ENCODE measurements at regions not wholly inside any gene's neighbourhood (a gene's known extent, or its start where the extent isn't known, plus 50 kb on each side); places are given as distances from the start of the nearest gene placed in this dataset.

GRCh38 chr2:189265696-189266320 is 86.2 kb upstream of the COL5A2 start:
- Histone ChIP-seq H3K4me3 (ENCODE audit: insufficient read depth, low read depth, low read length, poor library complexity, severe bottlenecking) (no peak overlapping the region), H3K27ac (ENCODE audit: insufficient read depth, low read length, poor library complexity, severe bottlenecking) (no peak overlapping the region), H3K4me1 (ENCODE audit: control insufficient read depth, insufficient read depth, low read length, poor library complexity, severe bottlenecking) (no peaks in the 10 kb centered on the region), H3K27me3 (replicated peaks; ENCODE audit: control insufficient read depth, insufficient read depth, low read length, poor library complexity, severe bottlenecking) (no peaks in the 10 kb centered on the region), H3K36me3 (ENCODE audit: control insufficient read depth, insufficient read depth, low read length) (no peaks in the 10 kb centered on the region), H3K9me3 (ENCODE audit: control insufficient read depth, low read length) (no peaks in the 10 kb centered on the region)
- DNase-seq: no peak

- DNase-seq: no peak
- no peaks in the 10 kb centered on the region for H3K27me3 ChIP-seq (replicated peaks; ENCODE audit: control insufficient read depth, insufficient read depth, low read length, poor library complexity, severe bottlenecking)
- no peak overlapping the region for H3K27ac ChIP-seq (ENCODE audit: insufficient read depth, low read length, poor library complexity, severe bottlenecking)
- H3K4me1 ChIP-seq (ENCODE audit: control insufficient read depth, insufficient read depth, low read length, poor library complexity, severe bottlenecking): no peaks in the 10 kb centered on the region
- no peaks in the 10 kb centered on the region for H3K9me3 ChIP-seq (ENCODE audit: control insufficient read depth, low read length)
- no peak overlapping the region for H3K4me3 ChIP-seq (ENCODE audit: insufficient read depth, low read depth, low read length, poor library complexity, severe bottlenecking)
- H3K36me3 ChIP-seq (ENCODE audit: control insufficient read depth, insufficient read depth, low read length): no peaks in the 10 kb centered on the region
These were observed 87.9 kb upstream of the COL5A2 start for GRCh38 chr2:189267491-189267890.

- Histone ChIP-seq H3K27me3 (replicated peaks; ENCODE audit: control insufficient read depth, insufficient read depth, low read length, poor library complexity, severe bottlenecking) (no peaks in the 10 kb centered on the region), H3K36me3 (ENCODE audit: control insufficient read depth, insufficient read depth, low read length) (no peaks in the 10 kb centered on the region), H3K9me3 (ENCODE audit: control insufficient read depth, low read length) (no peaks in the 10 kb centered on the region), H3K27ac (ENCODE audit: insufficient read depth, low read length, poor library complexity, severe bottlenecking) (no peak overlapping the region), H3K4me3 (ENCODE audit: insufficient read depth, low read depth, low read length, poor library complexity, severe bottlenecking) (no peak overlapping the region), H3K4me1 (ENCODE audit: control insufficient read depth, insufficient read depth, low read length, poor library complexity, severe bottlenecking) (no peaks in the 10 kb centered on the region)
- DNase-seq: no peak
These were observed 88.5 kb upstream of the COL5A2 start for GRCh38 chr2:189267925-189268579.

- Histone ChIP-seq H3K27me3 (replicated peaks; ENCODE audit: control insufficient read depth, insufficient read depth, low read length, poor library complexity, severe bottlenecking) (no peaks in the 10 kb centered on the region), H3K27ac (ENCODE audit: insufficient read depth, low read length, poor library complexity, severe bottlenecking) (no peak overlapping the region), H3K4me3 (ENCODE audit: insufficient read depth, low read depth, low read length, poor library complexity, severe bottlenecking) (no peak overlapping the region), H3K4me1 (ENCODE audit: control insufficient read depth, insufficient read depth, low read length, poor library complexity, severe bottlenecking) (no peaks in the 10 kb centered on the region), H3K36me3 (ENCODE audit: control insufficient read depth, insufficient read depth, low read length) (no peaks in the 10 kb centered on the region), H3K9me3 (ENCODE audit: control insufficient read depth, low read length) (no peaks in the 10 kb centered on the region)
- no peak for DNase-seq
These were observed 89.2 kb upstream of the COL5A2 start for GRCh38 chr2:189268763-189269162.

GRCh38 chr2:189273734-189274133 is 94.2 kb upstream of the COL5A2 start:
- Histone ChIP-seq H3K4me1 (ENCODE audit: control insufficient read depth, insufficient read depth, low read length, poor library complexity, severe bottlenecking) (no peaks in the 10 kb centered on the region), H3K9me3 (ENCODE audit: control insufficient read depth, low read length) (no peaks in the 10 kb centered on the region), H3K27me3 (replicated peaks; ENCODE audit: control insufficient read depth, insufficient read depth, low read length, poor library complexity, severe bottlenecking) (no peaks in the 10 kb centered on the region), H3K27ac (ENCODE audit: insufficient read depth, low read length, poor library complexity, severe bottlenecking) (no peak overlapping the region), H3K36me3 (ENCODE audit: control insufficient read depth, insufficient read depth, low read length) (no peaks in the 10 kb centered on the region), H3K4me3 (ENCODE audit: insufficient read depth, low read depth, low read length, poor library complexity, severe bottlenecking) (no peak overlapping the region)
- no peak for DNase-seq

GRCh38 chr2:189274361-189274760 is 94.8 kb upstream of the COL5A2 start:
- H3K36me3 ChIP-seq (ENCODE audit: control insufficient read depth, insufficient read depth, low read length): no peaks in the 10 kb centered on the region
- no peak overlapping the region for H3K4me3 ChIP-seq (ENCODE audit: insufficient read depth, low read depth, low read length, poor library complexity, severe bottlenecking)
- DNase-seq: no peak
- no peaks in the 10 kb centered on the region for H3K9me3 ChIP-seq (ENCODE audit: control insufficient read depth, low read length)
- H3K27ac ChIP-seq (ENCODE audit: insufficient read depth, low read length, poor library complexity, severe bottlenecking): no peak overlapping the region
- no peaks in the 10 kb centered on the region for H3K27me3 ChIP-seq (replicated peaks; ENCODE audit: control insufficient read depth, insufficient read depth, low read length, poor library complexity, severe bottlenecking)
- no peaks in the 10 kb centered on the region for H3K4me1 ChIP-seq (ENCODE audit: control insufficient read depth, insufficient read depth, low read length, poor library complexity, severe bottlenecking)

GRCh38 chr2:189276277-189276676 is 96.7 kb upstream of the COL5A2 start:
- no peak for DNase-seq
- H3K4me1 ChIP-seq (ENCODE audit: control insufficient read depth, insufficient read depth, low read length, poor library complexity, severe bottlenecking): no peaks in the 10 kb centered on the region
- no peaks in the 10 kb centered on the region for H3K9me3 ChIP-seq (ENCODE audit: control insufficient read depth, low read length)
- H3K27me3 ChIP-seq (replicated peaks; ENCODE audit: control insufficient read depth, insufficient read depth, low read length, poor library complexity, severe bottlenecking): no peaks in the 10 kb centered on the region
- H3K4me3 ChIP-seq (ENCODE audit: insufficient read depth, low read depth, low read length, poor library complexity, severe bottlenecking): no peak overlapping the region
- no peak overlapping the region for H3K27ac ChIP-seq (ENCODE audit: insufficient read depth, low read length, poor library complexity, severe bottlenecking)
- no peaks in the 10 kb centered on the region for H3K36me3 ChIP-seq (ENCODE audit: control insufficient read depth, insufficient read depth, low read length)

- Histone ChIP-seq H3K9me3 (ENCODE audit: control insufficient read depth, low read length) (no peaks in the 10 kb centered on the region), H3K27me3 (replicated peaks; ENCODE audit: control insufficient read depth, insufficient read depth, low read length, poor library complexity, severe bottlenecking) (no peaks in the 10 kb centered on the region), H3K4me3 (ENCODE audit: insufficient read depth, low read depth, low read length, poor library complexity, severe bottlenecking) (no peak overlapping the region), H3K27ac (ENCODE audit: insufficient read depth, low read length, poor library complexity, severe bottlenecking) (no peak overlapping the region), H3K36me3 (ENCODE audit: control insufficient read depth, insufficient read depth, low read length) (no peaks in the 10 kb centered on the region), H3K4me1 (ENCODE audit: control insufficient read depth, insufficient read depth, low read length, poor library complexity, severe bottlenecking) (no peaks in the 10 kb centered on the region)
- no peak for DNase-seq
These were observed 101.6 kb upstream of the COL5A2 start for GRCh38 chr2:189281201-189281600.

GRCh38 chr2:189285349-189285748 is 105.8 kb upstream of the COL5A2 start:
- Histone ChIP-seq H3K4me1 (ENCODE audit: control insufficient read depth, insufficient read depth, low read length, poor library complexity, severe bottlenecking) (no peaks in the 10 kb centered on the region), H3K4me3 (ENCODE audit: insufficient read depth, low read depth, low read length, poor library complexity, severe bottlenecking) (no peak overlapping the region), H3K27ac (ENCODE audit: insufficient read depth, low read length, poor library complexity, severe bottlenecking) (no peak overlapping the region), H3K27me3 (replicated peaks; ENCODE audit: control insufficient read depth, insufficient read depth, low read length, poor library complexity, severe bottlenecking) (no peaks in the 10 kb centered on the region), H3K36me3 (ENCODE audit: control insufficient read depth, insufficient read depth, low read length) (no peaks in the 10 kb centered on the region), H3K9me3 (ENCODE audit: control insufficient read depth, low read length) (no peaks in the 10 kb centered on the region)
- no peak for DNase-seq

GRCh38 chr2:189285962-189286645 is 106.5 kb upstream of the COL5A2 start:
- Histone ChIP-seq H3K27me3 (replicated peaks; ENCODE audit: control insufficient read depth, insufficient read depth, low read length, poor library complexity, severe bottlenecking) (no peaks in the 10 kb centered on the region), H3K4me3 (ENCODE audit: insufficient read depth, low read depth, low read length, poor library complexity, severe bottlenecking) (no peak overlapping the region), H3K9me3 (ENCODE audit: control insufficient read depth, low read length) (no peaks in the 10 kb centered on the region), H3K4me1 (ENCODE audit: control insufficient read depth, insufficient read depth, low read length, poor library complexity, severe bottlenecking) (no peaks in the 10 kb centered on the region), H3K27ac (ENCODE audit: insufficient read depth, low read length, poor library complexity, severe bottlenecking) (no peak overlapping the region), H3K36me3 (ENCODE audit: control insufficient read depth, insufficient read depth, low read length) (no peaks in the 10 kb centered on the region)
- DNase-seq: no peak

Measured in effector memory CD4-positive, alpha-beta T cell (primary cell).